NB4 (cell line): ENCODE measurements at regions not wholly inside any gene's neighbourhood (a gene's known extent, or its start where the extent isn't known, plus 50 kb on each side); places are given as distances from the start of the nearest gene placed in this dataset.
A peak's percentile ranks its signal among the peaks of the same experiment; 100 is the strongest.

ENCODE experiments used
- DNase-seq: peaks from one replicate; pipeline ENCODE4 v3.0.0; 2010; ENCODE audit warnings: low read depth
- H3K4me3 ChIP-seq: one replicate; pipeline ENCODE4 v1.5.1; 2011; ENCODE audit warnings: mild to moderate bottlenecking, low read depth, low read length, moderate library complexity
- MYC ChIP-seq: IDR thresholded peaks from 2 replicates; pipeline ENCODE4 v1.6.1; 2011; ENCODE audit warnings: low read depth, low read length
- POLR2A ChIP-seq: IDR thresholded peaks from 2 replicates; pipeline ENCODE4 v1.6.1; 2011; ENCODE audit warnings: mild to moderate bottlenecking; ENCODE audit not compliant: insufficient read length; ENCODE audit errors: extremely low read depth
- TF ChIP-seq, protein P1 (sequence below): IDR thresholded peaks from 2 replicates; pipeline ENCODE4 v1.6.1; 2011; ENCODE audit warnings: low read depth, low read length
- TF ChIP-seq, protein P2 (sequence below): IDR thresholded peaks from one replicate; pipeline ENCODE4 v1.5.1; 2012; ENCODE audit warnings: low read depth, low read length

DNA sequence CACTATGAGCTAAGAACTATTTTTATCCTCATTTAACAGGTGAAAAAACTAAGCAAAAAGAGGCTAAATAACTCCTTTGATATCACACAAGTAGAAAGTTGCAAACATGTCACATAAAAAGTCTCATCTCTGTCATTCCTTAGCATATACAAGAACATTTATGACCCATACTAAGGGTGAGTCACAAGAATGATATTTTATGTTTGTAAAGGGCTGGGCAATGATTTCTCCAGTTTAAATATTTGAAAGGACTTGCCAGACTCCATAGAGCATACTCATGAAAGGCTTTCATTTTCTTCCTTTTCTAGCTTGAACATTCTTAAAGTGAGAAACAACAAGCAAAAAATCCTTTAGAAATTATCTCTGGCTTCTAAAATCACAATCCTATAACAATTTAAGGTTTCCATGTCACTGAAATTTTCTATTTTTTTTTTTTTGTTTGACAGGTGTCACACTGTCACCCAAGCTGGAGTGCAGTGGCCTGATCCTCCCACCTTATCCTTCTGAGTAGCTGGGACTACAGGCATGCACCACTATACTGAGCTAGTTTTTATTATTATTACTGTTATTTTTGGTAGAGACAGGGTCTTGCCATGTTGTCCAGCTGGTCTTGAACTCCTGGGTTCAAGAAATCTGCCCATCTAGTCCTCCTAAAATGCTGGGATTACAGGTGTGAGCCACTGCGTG is 338.0 kb upstream of the KHDRBS2 start:
- no peak for DNase-seq
- H3K4me3 ChIP-seq = no peak overlapping the region
- TF ChIP-seq, protein P1, sequence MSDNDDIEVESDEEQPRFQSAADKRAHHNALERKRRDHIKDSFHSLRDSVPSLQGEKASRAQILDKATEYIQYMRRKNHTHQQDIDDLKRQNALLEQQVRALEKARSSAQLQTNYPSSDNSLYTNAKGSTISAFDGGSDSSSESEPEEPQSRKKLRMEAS = no peak
- TF ChIP-seq, protein P2, sequence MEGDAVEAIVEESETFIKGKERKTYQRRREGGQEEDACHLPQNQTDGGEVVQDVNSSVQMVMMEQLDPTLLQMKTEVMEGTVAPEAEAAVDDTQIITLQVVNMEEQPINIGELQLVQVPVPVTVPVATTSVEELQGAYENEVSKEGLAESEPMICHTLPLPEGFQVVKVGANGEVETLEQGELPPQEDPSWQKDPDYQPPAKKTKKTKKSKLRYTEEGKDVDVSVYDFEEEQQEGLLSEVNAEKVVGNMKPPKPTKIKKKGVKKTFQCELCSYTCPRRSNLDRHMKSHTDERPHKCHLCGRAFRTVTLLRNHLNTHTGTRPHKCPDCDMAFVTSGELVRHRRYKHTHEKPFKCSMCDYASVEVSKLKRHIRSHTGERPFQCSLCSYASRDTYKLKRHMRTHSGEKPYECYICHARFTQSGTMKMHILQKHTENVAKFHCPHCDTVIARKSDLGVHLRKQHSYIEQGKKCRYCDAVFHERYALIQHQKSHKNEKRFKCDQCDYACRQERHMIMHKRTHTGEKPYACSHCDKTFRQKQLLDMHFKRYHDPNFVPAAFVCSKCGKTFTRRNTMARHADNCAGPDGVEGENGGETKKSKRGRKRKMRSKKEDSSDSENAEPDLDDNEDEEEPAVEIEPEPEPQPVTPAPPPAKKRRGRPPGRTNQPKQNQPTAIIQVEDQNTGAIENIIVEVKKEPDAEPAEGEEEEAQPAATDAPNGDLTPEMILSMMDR = no peak
- TF ChIP-seq MYC = no peak
- no peak for TF ChIP-seq POLR2A

DNA sequence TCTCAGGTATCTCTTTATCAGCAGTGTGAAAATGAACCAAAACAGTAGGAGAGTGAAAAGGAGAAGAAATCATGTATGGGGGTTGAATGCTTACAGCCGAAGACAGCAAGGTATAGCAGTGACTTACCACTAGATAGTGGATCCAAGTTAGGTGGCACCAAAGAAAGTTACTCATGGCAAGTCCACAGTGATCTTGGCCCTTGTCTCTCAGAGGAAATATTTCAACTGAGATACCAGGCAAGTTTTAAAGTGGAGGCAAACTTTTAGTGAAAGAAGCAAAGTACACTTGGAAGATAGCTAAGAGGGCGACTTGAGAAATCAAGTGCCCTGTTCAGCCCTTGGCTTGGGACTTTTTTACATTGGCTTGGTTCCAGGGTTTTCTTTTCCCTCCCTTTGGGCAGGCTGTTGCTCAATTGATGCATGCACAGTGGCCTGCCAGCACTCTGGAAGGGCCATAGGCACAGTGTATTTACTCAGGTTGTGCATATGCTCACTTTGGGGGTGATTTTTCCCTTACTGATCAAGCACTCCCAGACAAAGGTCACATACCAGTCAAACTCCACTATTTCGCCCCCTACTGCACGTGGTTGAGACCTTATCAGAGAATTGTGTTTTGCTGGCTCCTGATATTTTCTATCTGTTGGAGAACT is 329.5 kb upstream of the KHDRBS2 start:
- H3K4me3 ChIP-seq = no peak overlapping the region
- TF ChIP-seq POLR2A (no peak), MYC (no peak)
- TF ChIP-seq, protein P2 = no peak
- TF ChIP-seq, protein P1 = no peak
- DNase-seq = no peak

DNA sequence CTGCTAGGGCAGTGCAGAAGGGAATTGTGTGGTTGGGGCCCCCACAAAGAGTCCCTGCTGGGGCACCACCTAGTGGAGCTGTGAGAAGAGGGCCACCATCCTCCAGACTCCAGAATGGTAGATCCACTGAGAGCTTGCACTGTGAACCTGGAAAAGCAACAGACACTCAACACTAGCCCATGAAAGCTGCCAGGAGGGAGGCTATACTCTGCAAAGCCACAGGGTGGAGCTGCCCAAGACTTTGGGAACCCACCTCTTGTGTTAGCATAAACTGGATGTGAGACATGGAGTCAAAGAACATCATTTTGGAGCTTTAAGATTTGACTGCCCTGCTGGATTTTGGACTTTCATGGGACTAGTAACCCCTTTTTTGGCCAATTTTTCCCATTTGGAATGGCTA is 328.4 kb upstream of the KHDRBS2 start:
- H3K4me3 ChIP-seq = no peak overlapping the region
- TF ChIP-seq, protein P1 = no peak
- TF ChIP-seq MYC (no peak), POLR2A (no peak)
- TF ChIP-seq, protein P2 = peak; percentile 31
- DNase-seq = peak; percentile 15

GRCh38 chr6:62613928-62614327 is 327.9 kb upstream of the KHDRBS2 start:
- DNase-seq = no peak
- no peak overlapping the region for H3K4me3 ChIP-seq
- no peak for TF ChIP-seq POLR2A
- TF ChIP-seq MYC = no peak
- TF ChIP-seq, protein P1 = no peak
- TF ChIP-seq, protein P2 = no peak

GRCh38 chr6:62612471-62612870 is 326.4 kb upstream of the KHDRBS2 start:
- TF ChIP-seq, protein P2 = no peak
- TF ChIP-seq MYC (no peak), POLR2A (no peak)
- TF ChIP-seq, protein P1 = no peak
- H3K4me3 ChIP-seq = no peak overlapping the region
- no peak for DNase-seq
